ENCODE measurements at regions not wholly inside any gene's neighbourhood (a gene's known extent, or its start where the extent isn't known, plus 50 kb on each side); places are given as distances from the start of the nearest gene placed in this dataset.

DNA sequence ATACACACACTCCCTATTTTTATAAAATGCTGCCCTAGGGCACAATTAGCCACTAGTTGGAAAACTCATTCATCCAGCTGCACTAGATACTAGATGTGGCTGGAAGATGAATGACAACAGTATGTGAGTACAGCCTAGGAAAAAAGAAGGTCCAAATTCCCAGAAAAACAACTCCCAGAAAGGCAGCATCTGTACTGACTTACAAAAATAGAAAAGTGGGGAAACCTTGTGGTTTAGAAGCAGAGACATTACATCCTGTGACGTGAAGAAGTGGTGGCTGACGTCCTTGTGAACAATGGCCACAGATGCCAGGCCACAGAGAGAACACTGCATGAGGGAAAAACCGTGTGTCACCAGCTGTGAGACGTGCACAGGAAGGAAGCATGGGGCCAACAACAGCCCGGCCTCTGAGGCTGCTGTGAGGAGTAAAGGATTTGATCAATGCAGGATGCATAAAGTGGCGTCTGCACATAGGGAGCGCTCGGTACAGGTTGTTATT lies 81.2 kb downstream of the SPRY1 start:
- TF ChIP-seq, protein P1, sequence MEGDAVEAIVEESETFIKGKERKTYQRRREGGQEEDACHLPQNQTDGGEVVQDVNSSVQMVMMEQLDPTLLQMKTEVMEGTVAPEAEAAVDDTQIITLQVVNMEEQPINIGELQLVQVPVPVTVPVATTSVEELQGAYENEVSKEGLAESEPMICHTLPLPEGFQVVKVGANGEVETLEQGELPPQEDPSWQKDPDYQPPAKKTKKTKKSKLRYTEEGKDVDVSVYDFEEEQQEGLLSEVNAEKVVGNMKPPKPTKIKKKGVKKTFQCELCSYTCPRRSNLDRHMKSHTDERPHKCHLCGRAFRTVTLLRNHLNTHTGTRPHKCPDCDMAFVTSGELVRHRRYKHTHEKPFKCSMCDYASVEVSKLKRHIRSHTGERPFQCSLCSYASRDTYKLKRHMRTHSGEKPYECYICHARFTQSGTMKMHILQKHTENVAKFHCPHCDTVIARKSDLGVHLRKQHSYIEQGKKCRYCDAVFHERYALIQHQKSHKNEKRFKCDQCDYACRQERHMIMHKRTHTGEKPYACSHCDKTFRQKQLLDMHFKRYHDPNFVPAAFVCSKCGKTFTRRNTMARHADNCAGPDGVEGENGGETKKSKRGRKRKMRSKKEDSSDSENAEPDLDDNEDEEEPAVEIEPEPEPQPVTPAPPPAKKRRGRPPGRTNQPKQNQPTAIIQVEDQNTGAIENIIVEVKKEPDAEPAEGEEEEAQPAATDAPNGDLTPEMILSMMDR (IDR thresholded peaks at IDR 0.05; ENCODE audit: poor library complexity, severe bottlenecking), result no peak
- no peak for TF ChIP-seq EP300 (conservative IDR thresholded peaks at IDR 0.05; ENCODE audit: poor library complexity, severe bottlenecking)
- TF ChIP-seq, protein P2, sequence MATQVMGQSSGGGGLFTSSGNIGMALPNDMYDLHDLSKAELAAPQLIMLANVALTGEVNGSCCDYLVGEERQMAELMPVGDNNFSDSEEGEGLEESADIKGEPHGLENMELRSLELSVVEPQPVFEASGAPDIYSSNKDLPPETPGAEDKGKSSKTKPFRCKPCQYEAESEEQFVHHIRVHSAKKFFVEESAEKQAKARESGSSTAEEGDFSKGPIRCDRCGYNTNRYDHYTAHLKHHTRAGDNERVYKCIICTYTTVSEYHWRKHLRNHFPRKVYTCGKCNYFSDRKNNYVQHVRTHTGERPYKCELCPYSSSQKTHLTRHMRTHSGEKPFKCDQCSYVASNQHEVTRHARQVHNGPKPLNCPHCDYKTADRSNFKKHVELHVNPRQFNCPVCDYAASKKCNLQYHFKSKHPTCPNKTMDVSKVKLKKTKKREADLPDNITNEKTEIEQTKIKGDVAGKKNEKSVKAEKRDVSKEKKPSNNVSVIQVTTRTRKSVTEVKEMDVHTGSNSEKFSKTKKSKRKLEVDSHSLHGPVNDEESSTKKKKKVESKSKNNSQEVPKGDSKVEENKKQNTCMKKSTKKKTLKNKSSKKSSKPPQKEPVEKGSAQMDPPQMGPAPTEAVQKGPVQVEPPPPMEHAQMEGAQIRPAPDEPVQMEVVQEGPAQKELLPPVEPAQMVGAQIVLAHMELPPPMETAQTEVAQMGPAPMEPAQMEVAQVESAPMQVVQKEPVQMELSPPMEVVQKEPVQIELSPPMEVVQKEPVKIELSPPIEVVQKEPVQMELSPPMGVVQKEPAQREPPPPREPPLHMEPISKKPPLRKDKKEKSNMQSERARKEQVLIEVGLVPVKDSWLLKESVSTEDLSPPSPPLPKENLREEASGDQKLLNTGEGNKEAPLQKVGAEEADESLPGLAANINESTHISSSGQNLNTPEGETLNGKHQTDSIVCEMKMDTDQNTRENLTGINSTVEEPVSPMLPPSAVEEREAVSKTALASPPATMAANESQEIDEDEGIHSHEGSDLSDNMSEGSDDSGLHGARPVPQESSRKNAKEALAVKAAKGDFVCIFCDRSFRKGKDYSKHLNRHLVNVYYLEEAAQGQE (IDR thresholded peaks at IDR 0.05; ENCODE audit: borderline replicate concordance), result no peak
- no peak for TF ChIP-seq POLR2AphosphoS5 (IDR thresholded peaks at IDR 0.05)
- TF ChIP-seq EZH2 (IDR thresholded peaks at IDR 0.05; ENCODE audit: borderline replicate concordance, insufficient read depth, low read length, poor library complexity, severe bottlenecking), result no peak
- no peak for TF ChIP-seq TAF1 (IDR thresholded peaks at IDR 0.05; ENCODE audit: low read depth)

Measured in neural cell (in vitro differentiated cells).